RWPE1 (cell line): ENCODE measurements at regions not wholly inside any gene's neighbourhood (a gene's known extent, or its start where the extent isn't known, plus 50 kb on each side); places are given as distances from the start of the nearest gene placed in this dataset.

Experiments used
- CTCF ChIA-PET: fragments of 350-600 bp; sonication (Branson Sonifier 250); formaldehyde crosslinking; extraction: SDS; loops from one replicate; lab custom pipeline; 2021; lab: Yijun Ruan, JAX
- POLR2A ChIA-PET: fragments of 400-600 bp; formaldehyde crosslinking; extraction: SDS; loops from one replicate; lab custom pipeline; 2020; ENCODE audit warnings: antibody characterized with exemption; ENCODE audit not compliant: low non-redundant PET; lab: Yijun Ruan, JAX
- DNase-seq: peaks from one replicate; pipeline ENCODE4 v3.0.0; 2012; ENCODE audit warnings: low spot score
- H3K27ac ChIP-seq: fragments of 450-650 bp; 2 replicates; pipeline ENCODE4 v1.5.1; 2017
- TF ChIP-seq, protein P1 (sequence below): fragments of 450-650 bp; conservative IDR thresholded peaks from 2 replicates; pipeline ENCODE4 v1.5.1; 2017; ENCODE audit warnings: low read depth, mild to moderate bottlenecking

DNA sequence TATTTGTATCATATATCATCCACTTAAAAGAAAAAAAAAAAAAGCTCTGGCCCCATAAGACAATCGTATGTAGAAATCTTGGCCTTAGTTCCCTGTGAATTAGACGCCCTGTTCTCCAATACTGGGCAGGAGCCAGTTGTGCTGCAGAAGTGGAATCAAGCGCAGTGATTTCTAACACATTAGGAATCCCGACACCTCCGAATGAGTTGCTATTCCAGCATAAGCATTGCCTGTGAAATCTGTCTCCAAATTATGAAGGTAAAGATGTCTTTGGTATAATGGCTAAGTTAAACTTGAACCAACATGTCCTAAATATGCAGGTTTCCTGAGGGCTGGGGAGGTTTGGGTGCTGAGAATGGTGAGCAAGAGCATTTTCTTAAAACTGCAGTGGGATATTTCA, 199.4 kb upstream of the ARRDC4 start:
- POLR2A ChIA-PET: no interaction called here
- DNase-seq: peak; percentile 41
- TF ChIP-seq, protein P1, sequence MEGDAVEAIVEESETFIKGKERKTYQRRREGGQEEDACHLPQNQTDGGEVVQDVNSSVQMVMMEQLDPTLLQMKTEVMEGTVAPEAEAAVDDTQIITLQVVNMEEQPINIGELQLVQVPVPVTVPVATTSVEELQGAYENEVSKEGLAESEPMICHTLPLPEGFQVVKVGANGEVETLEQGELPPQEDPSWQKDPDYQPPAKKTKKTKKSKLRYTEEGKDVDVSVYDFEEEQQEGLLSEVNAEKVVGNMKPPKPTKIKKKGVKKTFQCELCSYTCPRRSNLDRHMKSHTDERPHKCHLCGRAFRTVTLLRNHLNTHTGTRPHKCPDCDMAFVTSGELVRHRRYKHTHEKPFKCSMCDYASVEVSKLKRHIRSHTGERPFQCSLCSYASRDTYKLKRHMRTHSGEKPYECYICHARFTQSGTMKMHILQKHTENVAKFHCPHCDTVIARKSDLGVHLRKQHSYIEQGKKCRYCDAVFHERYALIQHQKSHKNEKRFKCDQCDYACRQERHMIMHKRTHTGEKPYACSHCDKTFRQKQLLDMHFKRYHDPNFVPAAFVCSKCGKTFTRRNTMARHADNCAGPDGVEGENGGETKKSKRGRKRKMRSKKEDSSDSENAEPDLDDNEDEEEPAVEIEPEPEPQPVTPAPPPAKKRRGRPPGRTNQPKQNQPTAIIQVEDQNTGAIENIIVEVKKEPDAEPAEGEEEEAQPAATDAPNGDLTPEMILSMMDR: no peak
- no peak overlapping the region for H3K27ac ChIP-seq
- CTCF ChIA-PET: no interaction called here

DNA sequence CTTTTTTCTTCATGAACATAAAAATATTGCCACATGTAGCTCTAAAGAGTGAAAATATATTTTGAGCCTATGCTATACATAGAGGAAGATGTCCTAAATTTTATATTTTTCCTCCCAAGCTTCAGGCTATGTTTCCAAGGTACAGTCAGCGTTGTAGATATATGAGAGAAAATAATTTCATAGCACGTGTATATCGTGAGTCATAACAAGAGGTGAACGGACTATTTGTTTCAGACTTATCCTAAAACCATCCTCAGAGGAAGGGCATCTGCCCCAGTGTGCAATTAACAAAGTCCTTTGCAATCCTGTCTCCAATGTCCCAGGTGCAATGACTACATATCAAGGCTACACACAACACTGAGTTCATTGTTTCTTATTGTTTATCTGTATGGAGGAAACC, 177.3 kb upstream of the ARRDC4 start:
- peak; percentile 13 for DNase-seq
- ChIA-PET POLR2A (no interaction called here), CTCF (no interaction called here)
- TF ChIP-seq, protein P1: no peak
- H3K27ac ChIP-seq: no peak overlapping the region

DNA sequence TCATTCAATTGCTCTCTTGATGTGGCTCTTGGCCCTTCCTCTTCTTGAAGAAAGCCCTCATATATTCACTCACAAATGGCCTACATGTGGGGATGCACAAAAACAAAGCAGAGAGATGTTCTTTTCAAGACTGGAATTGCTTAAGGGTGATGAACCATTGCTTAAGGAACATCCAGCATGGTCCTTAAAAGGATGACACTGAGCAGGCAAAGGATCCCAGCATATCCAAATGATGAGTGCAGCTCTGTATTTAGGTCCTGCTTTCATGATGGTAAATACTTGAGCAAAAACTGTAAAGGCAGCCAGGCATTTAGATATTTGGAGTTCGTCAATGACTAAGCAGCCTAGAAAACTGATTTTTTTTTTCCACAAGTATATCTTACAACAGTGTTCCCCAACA, 173.8 kb upstream of the ARRDC4 start:
- POLR2A ChIA-PET: no interaction called here
- no peak for DNase-seq
- no peak overlapping the region for H3K27ac ChIP-seq
- TF ChIP-seq, protein P1: no peak
- CTCF ChIA-PET: no interaction called here

DNA sequence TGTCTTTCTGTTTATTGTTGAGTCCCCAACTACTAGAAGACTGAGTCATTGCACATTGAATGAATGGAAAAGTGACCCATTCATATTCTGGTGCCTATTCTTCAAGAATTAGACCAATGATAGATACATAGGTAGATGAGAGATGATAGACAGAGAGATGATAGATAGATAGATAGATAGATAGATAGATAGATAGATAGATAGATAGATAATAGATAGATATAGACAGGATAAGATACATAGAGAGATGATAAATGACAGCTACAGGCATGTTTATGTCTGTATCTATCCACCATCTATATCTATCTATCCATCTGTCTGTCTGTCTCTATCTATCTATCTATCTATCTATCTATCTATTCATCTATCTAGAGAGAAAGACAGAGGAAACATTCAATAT, 170.3 kb upstream of the ARRDC4 start:
- ChIA-PET POLR2A (no interaction called here), CTCF (interaction anchor here (0.8 kb wide), 1 partner anchor 545 kb away, joined by 4 read pairs; no protein-coding TSS in a partner anchor)
- DNase-seq: no peak
- H3K27ac ChIP-seq: no peak overlapping the region
- TF ChIP-seq, protein P1: no peak

DNA sequence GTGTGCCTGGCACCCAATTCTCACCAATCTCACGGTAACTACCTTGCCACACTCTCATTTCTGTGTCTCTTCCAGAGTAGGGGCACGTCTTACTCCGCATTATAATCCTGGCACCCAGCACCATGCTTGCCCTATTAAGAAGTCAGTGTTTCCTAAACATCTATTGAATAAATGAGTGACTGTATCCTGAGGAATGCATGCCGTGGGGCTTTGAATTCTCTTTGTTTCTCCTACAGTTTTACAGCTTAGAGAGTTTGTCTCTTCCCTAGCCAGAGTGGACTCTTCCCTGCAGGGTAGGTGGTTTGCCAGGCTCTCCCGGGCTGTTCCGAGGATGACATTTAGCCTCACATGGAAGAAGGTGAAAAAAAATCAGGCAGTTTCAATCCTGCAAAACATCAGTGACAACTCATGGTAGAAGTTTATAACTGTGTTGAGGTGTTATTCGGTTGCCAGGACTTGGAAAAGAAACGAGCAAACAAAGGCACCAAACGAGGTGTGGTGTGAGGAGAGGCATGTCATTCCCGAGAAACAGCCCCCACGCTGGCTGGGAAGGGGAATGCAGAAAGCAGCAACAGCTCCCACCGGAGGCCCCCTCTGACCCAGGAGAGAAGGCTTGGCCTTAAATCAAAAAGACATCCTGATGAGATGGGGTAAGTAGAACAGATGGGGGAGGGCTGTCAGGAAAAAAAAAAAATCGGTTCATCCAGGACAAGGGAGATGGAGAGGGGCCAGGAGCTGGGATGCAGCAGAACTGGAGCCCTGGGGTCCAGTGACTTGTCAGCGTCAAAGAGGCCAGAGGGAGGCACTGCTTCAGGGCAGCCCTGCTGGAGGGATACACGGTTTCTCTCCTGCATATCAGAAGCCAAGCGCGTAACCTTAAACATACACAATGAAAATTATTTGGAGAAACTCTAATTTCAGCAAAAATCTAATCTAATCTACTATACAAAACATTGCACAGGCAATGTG, 168.4 kb upstream of the ARRDC4 start:
- ChIA-PET POLR2A (no interaction called here), CTCF (interaction anchor here (0.6 to 0.7 kb wide), 4 partner anchors 21 to 1097 kb away, joined by 3 to 4 read pairs (median 3); no protein-coding TSS in a partner anchor)
- TF ChIP-seq, protein P1: no peak
- H3K27ac ChIP-seq: no peak overlapping the region
- DNase-seq: no peak

DNA sequence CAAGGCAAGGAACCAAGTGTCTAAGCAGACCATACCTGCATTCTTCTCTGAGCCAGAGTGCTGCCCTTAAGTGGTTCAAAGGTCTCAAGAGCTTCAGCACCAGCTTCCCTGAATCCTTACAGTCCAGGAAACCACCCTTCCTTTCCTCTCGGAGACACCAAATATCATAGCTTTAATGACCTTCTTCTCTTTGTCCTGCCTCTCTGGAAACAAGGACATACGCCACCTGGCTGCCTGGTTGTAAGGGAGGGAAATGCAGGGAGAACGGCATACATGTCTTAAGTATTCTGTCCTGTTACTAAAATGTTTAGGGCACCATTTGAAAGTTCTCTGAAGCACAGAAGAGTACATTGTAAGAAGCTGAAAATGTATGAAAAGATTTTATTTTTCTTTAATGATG, 155.6 kb upstream of the ARRDC4 start:
- CTCF ChIA-PET: no interaction called here
- no peak for DNase-seq
- no peak overlapping the region for H3K27ac ChIP-seq
- POLR2A ChIA-PET: no interaction called here
- TF ChIP-seq, protein P1: no peak
